Liver (tissue), 8 donors: ENCODE measurements at regions not wholly inside any gene's neighbourhood (a gene's known extent, or its start where the extent isn't known, plus 50 kb on each side); places are given as distances from the start of the nearest gene placed in this dataset.

Source experiments
- DNase-seq: peaks from one replicate; pipeline ENCODE4 v3.0.0-alpha.2; 2017; ENCODE audit warnings: low spot score
- H3K27ac ChIP-seq, 2 donors: one replicate each; pipeline ENCODE4 v1.7.0; 2013; ENCODE audit warnings: inconsistent platforms in 2 of 2, low read length in 2 of 2, control low read depth in 1 of 2, low read depth in 1 of 2, mild to moderate bottlenecking in 1 of 2
- H3K27me3 ChIP-seq, 4 donors: one replicate each; pipeline versions ENCODE4 v1.6.1 to v1.7.0; 2013; ENCODE audit warnings: low read length in 3 of 4, inconsistent platforms in 1 of 4, mild to moderate bottlenecking in 1 of 4, moderate library complexity in 1 of 4; ENCODE audit not compliant: control insufficient read depth in 4 of 4, insufficient read depth in 4 of 4
- H3K36me3 ChIP-seq, 4 donors: one replicate each; pipeline versions ENCODE4 v1.6.1 to v1.7.0; 2013; ENCODE audit warnings: low read length in 3 of 4, mild to moderate bottlenecking in 3 of 4, low read depth in 1 of 4, moderate library complexity in 1 of 4; ENCODE audit not compliant: control insufficient read depth in 4 of 4, insufficient read depth in 3 of 4
- H3K4me1 ChIP-seq, 4 donors: one replicate each; pipeline versions ENCODE4 v1.6.1 to v1.7.0; 2013; ENCODE audit warnings: low read length in 3 of 4, mild to moderate bottlenecking in 3 of 4, moderate library complexity in 1 of 4; ENCODE audit not compliant: control insufficient read depth in 4 of 4, insufficient read depth in 4 of 4
- H3K4me3 ChIP-seq, 3 donors: one replicate each; pipeline versions ENCODE4 v1.6.1 to v1.7.0; 2013; ENCODE audit warnings: low read length in 3 of 3, control low read depth in 1 of 3, low read depth in 1 of 3, mild to moderate bottlenecking in 1 of 3
- H3K9ac ChIP-seq, 2 donors: one replicate each; pipeline ENCODE4 v1.7.0; 2013; ENCODE audit warnings: low read length in 2 of 2, mild to moderate bottlenecking in 2 of 2, moderate library complexity in 2 of 2, control low read depth in 1 of 2, low read depth in 1 of 2
- H3K9me3 ChIP-seq, 4 donors: one replicate each; pipeline versions ENCODE4 v1.6.1 to v1.7.0; 2013; ENCODE audit warnings: low read length in 3 of 4; ENCODE audit not compliant: control insufficient read depth in 4 of 4
- ATF3 ChIP-seq: IDR thresholded peaks from 2 replicates; pipeline ENCODE4 v1.6.1; 2016; ENCODE audit warnings: antibody characterized with exemption
- CTCF ChIP-seq: fragments of 150-350 bp; IDR thresholded peaks from 2 replicates; pipeline ENCODE4 v1.5.1; 2017; ENCODE audit warnings: improper control_type of control experiment, low read depth, low read length; ENCODE audit not compliant: missing input control
- EGR1 ChIP-seq, 2 donors: IDR thresholded peaks; 2 replicates each; pipeline ENCODE4 v1.6.1; 2016 to 2018; ENCODE audit warnings: antibody characterized with exemption in 2 of 2, low read depth in 2 of 2
- GABPA ChIP-seq, 2 donors: IDR thresholded peaks in 1 of 2; conservative IDR thresholded peaks in 1 of 2; 2 replicates each; pipeline ENCODE4 v1.6.1; 2016; ENCODE audit warnings: antibody characterized with exemption in 2 of 2, mild to moderate bottlenecking in 1 of 2, moderate library complexity in 1 of 2
- HNF4A ChIP-seq, 2 donors: conservative IDR thresholded peaks; 2 replicates each; pipeline ENCODE4 v1.6.1; 2016; ENCODE audit warnings: antibody characterized with exemption in 2 of 2, mild to moderate bottlenecking in 2 of 2
- HNF4G ChIP-seq: IDR thresholded peaks from 2 replicates; pipeline ENCODE4 v1.6.1; 2016; ENCODE audit warnings: antibody characterized with exemption
- JUND ChIP-seq, 2 donors: IDR thresholded peaks; 2 replicates each; pipeline ENCODE4 v1.6.1; 2016; ENCODE audit warnings: antibody characterized with exemption in 2 of 2
- MAX ChIP-seq: IDR thresholded peaks from 2 replicates; pipeline ENCODE4 v1.6.1; 2016; ENCODE audit warnings: antibody characterized with exemption
- NR2F2 ChIP-seq: IDR thresholded peaks from 2 replicates; pipeline ENCODE4 v1.6.1; 2016; ENCODE audit warnings: antibody characterized with exemption
- RAD21 ChIP-seq, 2 donors: IDR thresholded peaks; 2 replicates each; pipeline ENCODE4 v1.6.1; 2016; ENCODE audit warnings: antibody characterized with exemption in 2 of 2, mild to moderate bottlenecking in 2 of 2
- REST ChIP-seq: IDR thresholded peaks from 2 replicates; pipeline ENCODE4 v1.6.1; 2016; ENCODE audit warnings: antibody characterized with exemption, mild to moderate bottlenecking
- RXRA ChIP-seq, 2 donors: IDR thresholded peaks; 2 replicates each; pipeline ENCODE4 v1.6.1; 2017 to 2018; ENCODE audit warnings: antibody characterized with exemption in 2 of 2, mild to moderate bottlenecking in 1 of 2
- SP1 ChIP-seq: IDR thresholded peaks from 2 replicates; pipeline ENCODE4 v1.6.1; 2018; ENCODE audit warnings: antibody characterized with exemption, mild to moderate bottlenecking
- TAF1 ChIP-seq: conservative IDR thresholded peaks from 2 replicates; pipeline ENCODE4 v1.6.1; 2016; ENCODE audit warnings: antibody characterized with exemption, mild to moderate bottlenecking
- YY1 ChIP-seq: IDR thresholded peaks from 2 replicates; pipeline ENCODE4 v1.6.1; 2016; ENCODE audit warnings: antibody characterized with exemption, mild to moderate bottlenecking
- ZBTB33 ChIP-seq: IDR thresholded peaks from 2 replicates; pipeline ENCODE4 v1.6.1; 2016; ENCODE audit warnings: antibody characterized with exemption
- WGBS: extraction: QIAGEN DNeasy Blood & Tissue Kit; methylation state at CpG from one replicate; pipeline ENCODE4 v1.1.7; 2013; 5-methylcytosine and 5-hydroxymethylcytosine counted together
- donor health status: healthy.
- donor health status: healthy.
- donor health status: healthy.
- donor health status: healthy.
- donor health status: healthy.

- no peaks in the 10 kb centered on the region for H3K27me3 ChIP-seq
- H3K9me3 ChIP-seq: no peaks in the 10 kb centered on the region
- no peak for DNase-seq
- H3K4me3 ChIP-seq: no peak overlapping the region
- H3K36me3 ChIP-seq: no peaks in the 10 kb centered on the region
- 79% methylated on average over 1 of the region's 1 CpG for WGBS
- H3K9ac ChIP-seq: no peak overlapping the region
- H3K27ac ChIP-seq: no peak overlapping the region
- no peak for TF ChIP-seq GABPA (IDR thresholded peaks at IDR 0.05 in 1 of 2, conservative IDR thresholded peaks at IDR 0.05 in 1 of 2)
- TF ChIP-seq CTCF: no peak
- TF ChIP-seq JUND (IDR thresholded peaks at IDR 0.05): no peak
- TF ChIP-seq YY1: no peak
- TF ChIP-seq SP1: no peak
- TF ChIP-seq RAD21 (IDR thresholded peaks at IDR 0.05): no peak
- no peak for TF ChIP-seq EGR1 (IDR thresholded peaks at IDR 0.05; ENCODE audit: low read depth in 2 of 2)
- TF ChIP-seq RXRA (IDR thresholded peaks at IDR 0.05): no peak
- TF ChIP-seq ATF3: no peak
- TF ChIP-seq NR2F2: no peak
- no peak for TF ChIP-seq MAX
- TF ChIP-seq TAF1: no peak
- no peak for TF ChIP-seq HNF4A (conservative IDR thresholded peaks at IDR 0.05)
- TF ChIP-seq HNF4G: no peak
- no peak for TF ChIP-seq ZBTB33
- TF ChIP-seq REST: no peak
- H3K4me1 ChIP-seq: no peaks in the 10 kb centered on the region
Observed at GRCh38 chr10:106424981-106425380, 739.5 kb downstream of the SORCS1 start.

GRCh38 chr10:106424054-106424453, 740.5 kb downstream of the SORCS1 start:
- H3K9ac ChIP-seq: no peak overlapping the region
- no peaks in the 10 kb centered on the region for H3K27me3 ChIP-seq
- no peak overlapping the region for H3K27ac ChIP-seq
- TF ChIP-seq GABPA (IDR thresholded peaks at IDR 0.05 in 1 of 2, conservative IDR thresholded peaks at IDR 0.05 in 1 of 2): no peak
- no peak for DNase-seq
- no peaks in the 10 kb centered on the region for H3K4me1 ChIP-seq
- no peaks in the 10 kb centered on the region for H3K36me3 ChIP-seq
- H3K4me3 ChIP-seq: no peak overlapping the region
- H3K9me3 ChIP-seq: no peaks in the 10 kb centered on the region
- 75% methylated on average over 2 of the region's 2 CpGs for WGBS
